ENCODE measurements at regions not wholly inside any gene's neighbourhood (a gene's known extent, or its start where the extent isn't known, plus 50 kb on each side); places are given as distances from the start of the nearest gene placed in this dataset.

GRCh38 chr9:71632776-71633175, 135.5 kb downstream of the CEMIP2 start:
- ATAC-seq (ENCODE audit: insufficient number of reproducible peaks, low FRiP score, low read depth) (no peak), DNase-seq (ENCODE audit: low spot score) (no peak)
- H3K27me3 ChIP-seq (replicated peaks; ENCODE audit: insufficient read depth), result no peaks in the 10 kb centered on the region
- H3K4me3 ChIP-seq, result no peak overlapping the region
- no peak overlapping the region for H3K27ac ChIP-seq
- TF ChIP-seq, protein P1, sequence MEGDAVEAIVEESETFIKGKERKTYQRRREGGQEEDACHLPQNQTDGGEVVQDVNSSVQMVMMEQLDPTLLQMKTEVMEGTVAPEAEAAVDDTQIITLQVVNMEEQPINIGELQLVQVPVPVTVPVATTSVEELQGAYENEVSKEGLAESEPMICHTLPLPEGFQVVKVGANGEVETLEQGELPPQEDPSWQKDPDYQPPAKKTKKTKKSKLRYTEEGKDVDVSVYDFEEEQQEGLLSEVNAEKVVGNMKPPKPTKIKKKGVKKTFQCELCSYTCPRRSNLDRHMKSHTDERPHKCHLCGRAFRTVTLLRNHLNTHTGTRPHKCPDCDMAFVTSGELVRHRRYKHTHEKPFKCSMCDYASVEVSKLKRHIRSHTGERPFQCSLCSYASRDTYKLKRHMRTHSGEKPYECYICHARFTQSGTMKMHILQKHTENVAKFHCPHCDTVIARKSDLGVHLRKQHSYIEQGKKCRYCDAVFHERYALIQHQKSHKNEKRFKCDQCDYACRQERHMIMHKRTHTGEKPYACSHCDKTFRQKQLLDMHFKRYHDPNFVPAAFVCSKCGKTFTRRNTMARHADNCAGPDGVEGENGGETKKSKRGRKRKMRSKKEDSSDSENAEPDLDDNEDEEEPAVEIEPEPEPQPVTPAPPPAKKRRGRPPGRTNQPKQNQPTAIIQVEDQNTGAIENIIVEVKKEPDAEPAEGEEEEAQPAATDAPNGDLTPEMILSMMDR (IDR thresholded peaks at IDR 0.05), result no peak
- no peaks in the 10 kb centered on the region for H3K36me3 ChIP-seq
- H3K4me1 ChIP-seq (ENCODE audit: control insufficient read depth in 1 of 2, low read depth in 2 of 2), result no peaks in the 10 kb centered on the region
- H3K9me3 ChIP-seq, result no peaks in the 10 kb centered on the region

DNA sequence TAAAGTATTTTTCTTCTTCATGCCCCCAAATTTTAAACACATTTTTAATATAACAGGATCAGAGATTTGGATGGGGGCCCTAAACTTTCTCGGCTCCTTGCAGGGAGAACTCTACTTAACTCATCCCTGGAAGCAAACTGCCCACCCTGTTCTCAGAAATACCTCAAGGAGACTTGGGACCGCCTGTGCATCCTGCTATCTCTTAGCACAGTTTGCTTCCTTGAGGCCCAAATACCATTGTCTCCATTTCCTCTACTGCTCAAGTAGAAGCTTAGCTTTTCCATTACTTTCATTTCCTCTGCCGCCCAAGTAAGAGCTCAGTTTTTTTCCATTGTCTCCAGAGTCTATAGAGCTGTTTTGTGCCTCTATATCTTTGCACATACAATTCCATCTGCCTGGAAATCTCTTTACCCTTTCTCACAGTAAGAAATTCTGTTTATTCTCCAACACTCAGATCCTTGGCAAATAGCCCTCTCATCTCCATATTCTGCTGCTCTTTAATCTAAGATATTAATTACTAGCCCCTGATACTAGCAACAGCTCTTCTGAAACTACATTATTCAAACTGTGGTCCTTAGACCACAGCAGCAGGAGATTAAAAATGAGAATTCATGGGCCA, 137.8 kb downstream of the CEMIP2 start:
- TF ChIP-seq, protein P1 (IDR thresholded peaks at IDR 0.05), result no peak
- H3K27ac ChIP-seq, result no peak overlapping the region
- no peaks in the 10 kb centered on the region for H3K9me3 ChIP-seq
- H3K36me3 ChIP-seq, result no peaks in the 10 kb centered on the region
- H3K4me3 ChIP-seq, result no peak overlapping the region
- no peak for DNase-seq (ENCODE audit: low spot score)
- no peaks in the 10 kb centered on the region for H3K4me1 ChIP-seq (ENCODE audit: control insufficient read depth in 1 of 2, low read depth in 2 of 2)
- ATAC-seq (ENCODE audit: insufficient number of reproducible peaks, low FRiP score, low read depth), result no peak
- H3K27me3 ChIP-seq (replicated peaks; ENCODE audit: insufficient read depth), result no peaks in the 10 kb centered on the region

DNA sequence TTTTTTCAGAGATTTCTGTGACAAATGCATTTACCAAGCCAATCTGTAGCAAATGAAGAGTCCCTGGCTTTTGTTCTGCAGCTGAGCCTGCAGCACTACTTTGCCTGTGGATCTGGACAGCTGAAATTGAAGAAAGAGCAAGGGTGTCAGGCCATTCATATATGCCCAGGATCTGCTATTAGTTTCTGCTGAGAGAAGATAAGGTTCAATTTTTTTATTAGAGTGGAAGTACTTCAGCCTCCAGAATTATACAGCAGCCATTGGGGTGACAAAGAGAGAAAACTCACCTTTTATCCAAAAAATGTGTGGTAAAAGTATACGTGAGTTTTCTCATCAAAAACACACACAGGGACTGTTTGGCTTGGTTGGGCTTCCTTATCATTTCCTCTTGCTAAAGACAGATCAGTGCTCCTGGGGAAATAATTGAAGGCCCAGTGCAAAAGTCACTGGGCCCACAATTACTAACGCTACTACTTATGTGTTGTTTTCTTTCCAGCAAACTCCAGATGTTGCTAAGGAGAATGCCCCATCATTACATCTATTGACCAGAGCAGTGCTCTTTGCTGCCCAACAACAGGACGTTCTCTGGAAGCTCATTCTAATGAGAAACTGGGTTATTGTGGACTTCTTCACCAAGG, 138.6 kb downstream of the CEMIP2 start:
- ATAC-seq (ENCODE audit: insufficient number of reproducible peaks, low FRiP score, low read depth), result no peak
- TF ChIP-seq, protein P1 (IDR thresholded peaks at IDR 0.05), result no peak
- H3K9me3 ChIP-seq, result no peaks in the 10 kb centered on the region
- DNase-seq (ENCODE audit: low spot score), result no peak
- no peak overlapping the region for H3K27ac ChIP-seq
- H3K36me3 ChIP-seq, result no peaks in the 10 kb centered on the region
- H3K4me3 ChIP-seq, result no peak overlapping the region
- no peaks in the 10 kb centered on the region for H3K27me3 ChIP-seq (replicated peaks; ENCODE audit: insufficient read depth)
- no peaks in the 10 kb centered on the region for H3K4me1 ChIP-seq (ENCODE audit: control insufficient read depth in 1 of 2, low read depth in 2 of 2)

DNA sequence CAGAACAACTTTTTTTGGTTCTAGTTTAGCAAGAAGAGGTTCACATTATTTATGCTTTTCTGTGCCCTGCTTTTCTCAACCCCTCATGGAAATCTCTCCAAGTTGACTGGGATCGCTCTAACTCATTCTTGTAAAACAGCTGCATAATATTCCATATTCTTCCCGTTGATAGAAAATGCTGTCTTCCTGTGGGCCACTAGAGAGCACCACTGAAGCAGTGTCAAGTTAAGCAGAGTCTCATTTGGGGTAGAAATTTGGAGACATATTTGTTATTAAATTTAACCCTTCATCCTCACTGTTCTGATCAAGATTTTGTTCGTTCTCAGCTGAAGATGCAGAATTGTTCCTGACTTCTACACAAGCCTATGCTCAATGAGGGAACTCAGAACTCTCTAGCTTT, 140.1 kb downstream of the CEMIP2 start:
- TF ChIP-seq, protein P1 (IDR thresholded peaks at IDR 0.05), result no peak
- no peak for ATAC-seq (ENCODE audit: insufficient number of reproducible peaks, low FRiP score, low read depth)
- no peak for DNase-seq (ENCODE audit: low spot score)

GRCh38 chr9:71627537-71627936, 140.8 kb downstream of the CEMIP2 start:
- no peaks in the 10 kb centered on the region for H3K4me1 ChIP-seq (ENCODE audit: control insufficient read depth in 1 of 2, low read depth in 2 of 2)
- no peak overlapping the region for H3K27ac ChIP-seq
- ATAC-seq (ENCODE audit: insufficient number of reproducible peaks, low FRiP score, low read depth), result no peak
- no peak for DNase-seq (ENCODE audit: low spot score)
- no peak overlapping the region for H3K4me3 ChIP-seq
- TF ChIP-seq, protein P1 (IDR thresholded peaks at IDR 0.05), result no peak
- no peaks in the 10 kb centered on the region for H3K9me3 ChIP-seq
- no peaks in the 10 kb centered on the region for H3K27me3 ChIP-seq (replicated peaks; ENCODE audit: insufficient read depth)
- no peaks in the 10 kb centered on the region for H3K36me3 ChIP-seq

More for the DNA sequence above, 140.1 kb downstream of the CEMIP2 start:
- Histone ChIP-seq H3K36me3 (no peaks in the 10 kb centered on the region), H3K9me3 (no peaks in the 10 kb centered on the region), H3K4me3 (no peak overlapping the region), H3K27me3 (replicated peaks; ENCODE audit: insufficient read depth) (no peaks in the 10 kb centered on the region), H3K27ac (no peak overlapping the region), H3K4me1 (ENCODE audit: control insufficient read depth in 1 of 2, low read depth in 2 of 2) (no peaks in the 10 kb centered on the region)
